ENCODE measurements at regions not wholly inside any gene's neighbourhood (a gene's known extent, or its start where the extent isn't known, plus 50 kb on each side); places are given as distances from the start of the nearest gene placed in this dataset.

- no peak for DNase-seq (ENCODE audit: low spot score)
Measured at GRCh38 chr13:97111756-97112155, 110.4 kb upstream of the MBNL2 start.

GRCh38 chr13:97112446-97113152 is 109.5 kb upstream of the MBNL2 start:
- no peak for DNase-seq (ENCODE audit: low spot score)

- DNase-seq (ENCODE audit: low spot score), result no peak
Measured at GRCh38 chr13:97113231-97114001, 108.7 kb upstream of the MBNL2 start.

- no peak for DNase-seq (ENCODE audit: low spot score)
Measured at GRCh38 chr13:97114651-97115050, 107.5 kb upstream of the MBNL2 start.

- peak; percentile 40 for DNase-seq (ENCODE audit: low spot score)
Measured at GRCh38 chr13:97116754-97117153, 105.4 kb upstream of the MBNL2 start.

GRCh38 chr13:97117388-97117910 is 104.7 kb upstream of the MBNL2 start:
- DNase-seq (ENCODE audit: low spot score), result no peak

- no peak for DNase-seq (ENCODE audit: low spot score)
Measured at GRCh38 chr13:97119943-97120342, 102.2 kb upstream of the MBNL2 start.

GRCh38 chr13:97120346-97120745 is 101.8 kb upstream of the MBNL2 start:
- DNase-seq (ENCODE audit: low spot score), result no peak

- DNase-seq (ENCODE audit: low spot score), result no peak
Measured at GRCh38 chr13:97120976-97121375, 101.2 kb upstream of the MBNL2 start.

GRCh38 chr13:97121894-97122293 is 100.2 kb upstream of the MBNL2 start:
- no peak for DNase-seq (ENCODE audit: low spot score)

- no peak for DNase-seq (ENCODE audit: low spot score)
Measured at GRCh38 chr13:97122381-97122996, 99.6 kb upstream of the MBNL2 start.

- no peak for DNase-seq (ENCODE audit: low spot score)
Measured at GRCh38 chr13:97124206-97124605, 97.9 kb upstream of the MBNL2 start.

GRCh38 chr13:97124915-97125809 is 97.0 kb upstream of the MBNL2 start:
- DNase-seq (ENCODE audit: low spot score), result peak; percentile 35

- DNase-seq (ENCODE audit: low spot score), result no peak
Measured at GRCh38 chr13:97125810-97126738, 96.1 kb upstream of the MBNL2 start.

- DNase-seq (ENCODE audit: low spot score), result peak; percentile 26
Measured at GRCh38 chr13:97127842-97128241, 94.3 kb upstream of the MBNL2 start.

- no peak for DNase-seq (ENCODE audit: low spot score)
Measured at GRCh38 chr13:97130190-97130589, 91.9 kb upstream of the MBNL2 start.

- no peak for DNase-seq (ENCODE audit: low spot score)
Measured at GRCh38 chr13:97131447-97131846, 90.7 kb upstream of the MBNL2 start.

GRCh38 chr13:97133554-97133953 is 88.6 kb upstream of the MBNL2 start:
- no peak for DNase-seq (ENCODE audit: low spot score)

GRCh38 chr13:97133955-97134354 is 88.2 kb upstream of the MBNL2 start:
- DNase-seq (ENCODE audit: low spot score), result no peak

GRCh38 chr13:97134364-97135095 is 87.6 kb upstream of the MBNL2 start:
- DNase-seq (ENCODE audit: low spot score), result no peak

Data from iPS-NIHi11 (cell line).